ENCODE measurements at regions not wholly inside any gene's neighbourhood (a gene's known extent, or its start where the extent isn't known, plus 50 kb on each side); places are given as distances from the start of the nearest gene placed in this dataset.

- Histone ChIP-seq H3K9me3 (no peaks in the 10 kb centered on the region), H3K27me3 (no peaks in the 10 kb centered on the region), H3K4me1 (no peaks in the 10 kb centered on the region), H3K36me3 (no peaks in the 10 kb centered on the region), H3K4me3 (no peak overlapping the region), H3K27ac (no peak overlapping the region)
- no peak for DNase-seq (ENCODE audit: low spot score in 2 of 2)
- TF ChIP-seq, protein P1, sequence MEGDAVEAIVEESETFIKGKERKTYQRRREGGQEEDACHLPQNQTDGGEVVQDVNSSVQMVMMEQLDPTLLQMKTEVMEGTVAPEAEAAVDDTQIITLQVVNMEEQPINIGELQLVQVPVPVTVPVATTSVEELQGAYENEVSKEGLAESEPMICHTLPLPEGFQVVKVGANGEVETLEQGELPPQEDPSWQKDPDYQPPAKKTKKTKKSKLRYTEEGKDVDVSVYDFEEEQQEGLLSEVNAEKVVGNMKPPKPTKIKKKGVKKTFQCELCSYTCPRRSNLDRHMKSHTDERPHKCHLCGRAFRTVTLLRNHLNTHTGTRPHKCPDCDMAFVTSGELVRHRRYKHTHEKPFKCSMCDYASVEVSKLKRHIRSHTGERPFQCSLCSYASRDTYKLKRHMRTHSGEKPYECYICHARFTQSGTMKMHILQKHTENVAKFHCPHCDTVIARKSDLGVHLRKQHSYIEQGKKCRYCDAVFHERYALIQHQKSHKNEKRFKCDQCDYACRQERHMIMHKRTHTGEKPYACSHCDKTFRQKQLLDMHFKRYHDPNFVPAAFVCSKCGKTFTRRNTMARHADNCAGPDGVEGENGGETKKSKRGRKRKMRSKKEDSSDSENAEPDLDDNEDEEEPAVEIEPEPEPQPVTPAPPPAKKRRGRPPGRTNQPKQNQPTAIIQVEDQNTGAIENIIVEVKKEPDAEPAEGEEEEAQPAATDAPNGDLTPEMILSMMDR (IDR thresholded peaks at IDR 0.05), result no peak
- intact Hi-C loops (cut with DNase I), result no loop called here
These were observed 58.8 kb upstream of the NTRK3 start for GRCh38 chr15:88315221-88315878.

DNA sequence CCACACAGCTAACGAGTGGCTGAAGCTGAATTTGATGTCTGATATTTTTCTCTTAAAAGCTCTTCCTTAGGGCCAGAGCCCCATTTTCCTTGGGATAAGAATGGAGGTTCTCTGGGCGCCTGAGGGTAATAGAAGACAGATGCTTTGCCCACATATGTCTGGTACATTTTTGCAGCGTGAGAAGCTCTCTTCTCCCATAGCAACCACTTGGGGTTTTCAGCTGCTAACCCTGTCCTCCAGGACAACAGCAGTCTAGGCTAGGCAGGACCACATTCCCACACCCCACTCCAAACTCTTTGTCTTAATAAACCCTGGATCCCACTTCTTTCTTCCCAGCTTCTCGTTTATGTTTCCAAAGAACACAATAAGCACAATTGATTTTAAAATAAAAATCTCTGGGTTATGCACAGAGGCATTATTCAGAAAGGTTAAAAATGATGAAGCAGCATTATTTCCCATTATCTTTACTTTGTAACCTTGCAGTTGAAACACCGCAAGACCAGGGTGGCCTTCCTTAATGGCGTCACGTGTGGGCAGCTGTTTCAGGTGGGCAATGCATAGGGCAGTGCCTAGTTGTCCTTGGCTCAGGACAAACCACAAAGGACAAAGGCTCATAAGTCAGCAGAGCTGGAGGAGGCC is 56.5 kb upstream of the NTRK3 start:
- no peaks in the 10 kb centered on the region for H3K9me3 ChIP-seq
- H3K4me1 ChIP-seq, result no peaks in the 10 kb centered on the region
- TF ChIP-seq, protein P1 (IDR thresholded peaks at IDR 0.05), result no peak
- no peak overlapping the region for H3K27ac ChIP-seq
- intact Hi-C loops (cut with DNase I), result no loop called here
- no peaks in the 10 kb centered on the region for H3K36me3 ChIP-seq
- DNase-seq (ENCODE audit: low spot score in 2 of 2), result no peak
- no peak overlapping the region for H3K4me3 ChIP-seq
- no peaks in the 10 kb centered on the region for H3K27me3 ChIP-seq

DNA sequence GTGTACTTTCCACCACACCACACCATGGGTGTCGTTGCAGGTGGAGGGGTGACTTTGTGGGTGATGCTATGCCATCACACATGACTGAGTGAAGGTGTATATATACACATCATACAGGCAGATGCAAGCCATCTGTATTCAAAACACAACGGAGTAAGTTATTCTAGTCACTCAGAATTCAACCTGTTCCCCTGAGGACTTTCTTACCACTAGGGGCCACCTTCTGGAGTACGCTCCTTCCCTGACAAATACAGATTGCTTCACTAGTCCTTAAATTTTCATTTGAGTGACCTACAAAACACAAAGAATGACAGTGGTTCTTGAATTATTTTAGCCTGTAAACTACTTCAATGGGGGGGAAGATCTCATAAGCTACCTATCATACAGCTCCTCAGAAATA is 52.8 kb upstream of the NTRK3 start:
- intact Hi-C loops (cut with DNase I), result no loop called here
- no peaks in the 10 kb centered on the region for H3K27me3 ChIP-seq
- TF ChIP-seq, protein P1 (IDR thresholded peaks at IDR 0.05), result no peak

GRCh38 chr15:88307344-88307743 is 50.8 kb upstream of the NTRK3 start:
- intact Hi-C loops (cut with DNase I), result no loop called here
- no peaks in the 10 kb centered on the region for H3K9me3 ChIP-seq
- no peak overlapping the region for H3K27ac ChIP-seq
- DNase-seq (ENCODE audit: low spot score in 2 of 2), result no peak
- H3K36me3 ChIP-seq, result no peaks in the 10 kb centered on the region
- no peaks in the 10 kb centered on the region for H3K27me3 ChIP-seq
- H3K4me1 ChIP-seq, result no peaks in the 10 kb centered on the region
- H3K4me3 ChIP-seq, result no peak overlapping the region
- TF ChIP-seq, protein P1 (IDR thresholded peaks at IDR 0.05), result no peak

More for the DNA sequence above, 52.8 kb upstream of the NTRK3 start:
- H3K36me3 ChIP-seq, result no peaks in the 10 kb centered on the region
- no peak for DNase-seq (ENCODE audit: low spot score in 2 of 2)
- no peaks in the 10 kb centered on the region for H3K9me3 ChIP-seq
- no peak overlapping the region for H3K27ac ChIP-seq
- no peak overlapping the region for H3K4me3 ChIP-seq
- H3K4me1 ChIP-seq, result no peaks in the 10 kb centered on the region
